Right ventricle myocardium superior (tissue), 1 donor: ENCODE measurements at regions not wholly inside any gene's neighbourhood (a gene's known extent, or its start where the extent isn't known, plus 50 kb on each side); places are given as distances from the start of the nearest gene placed in this dataset.

Source experiments
- ATAC-seq: fragments of 200-7000 bp; cut with Tn5 transposase; one replicate; pipeline ENCODE4 v1.9.1; 2020; ENCODE audit warnings: mild to moderate bottlenecking; ENCODE audit not compliant: poor library complexity
- DNase-seq: peaks from one replicate; pipeline ENCODE4 v3.0.0-alpha.2; 2020
- intact Hi-C: fragments of 100-400 bp; cut with DNase I; formaldehyde crosslinking; loops from one replicate; pipeline ENCODE4 v1.11.2; 2022
- donor health status: DM: no; HTN: yes; CAD: no; lungs with severe emphysema.

- no peak for ATAC-seq
- intact Hi-C loops, result no loop called here
- no peak for DNase-seq
Observed at GRCh38 chr4:45078201-45078600, 351.8 kb upstream of the GNPDA2 start.

GRCh38 chr4:45072981-45073380, 346.6 kb upstream of the GNPDA2 start:
- ATAC-seq (no peak), DNase-seq (no peak)
- intact Hi-C loops, result no loop called here

- intact Hi-C loops, result no loop called here
- DNase-seq (peak; percentile 24), ATAC-seq (no peak)
Observed at GRCh38 chr4:45064741-45065140, 338.4 kb upstream of the GNPDA2 start.

- DNase-seq (no peak), ATAC-seq (no peak)
- intact Hi-C loops, result no loop called here
Observed at GRCh38 chr4:45063696-45064095, 337.3 kb upstream of the GNPDA2 start.

GRCh38 chr4:45062935-45063545, 336.7 kb upstream of the GNPDA2 start:
- ATAC-seq, result no peak
- intact Hi-C loops, result no loop called here
- no peak for DNase-seq

GRCh38 chr4:45043911-45044310, 317.6 kb upstream of the GNPDA2 start:
- DNase-seq, result no peak
- no peak for ATAC-seq
- intact Hi-C loops, result no loop called here

- ATAC-seq (no peak), DNase-seq (no peak)
- intact Hi-C loops, result no loop called here
Observed at GRCh38 chr4:45036677-45037076, 310.3 kb upstream of the GNPDA2 start.

- intact Hi-C loops, result no loop called here
- ATAC-seq (peak; percentile 98), DNase-seq (peak; percentile 48)
Observed at GRCh38 chr4:45033676-45034419, 307.5 kb upstream of the GNPDA2 start.

GRCh38 chr4:45030059-45030458, 303.7 kb upstream of the GNPDA2 start:
- intact Hi-C loops, result no loop called here
- ATAC-seq (no peak), DNase-seq (no peak)

- DNase-seq, result no peak
- intact Hi-C loops, result no loop called here
Observed at GRCh38 chr4:45007508-45007907, 281.2 kb upstream of the GNPDA2 start.

GRCh38 chr4:45006078-45006477, 279.7 kb upstream of the GNPDA2 start:
- no peak for ATAC-seq
- no peak for DNase-seq
- intact Hi-C loops, result no loop called here

More at GRCh38 chr4:45007508-45007907, 281.2 kb upstream of the GNPDA2 start:
- peak; percentile 53 for ATAC-seq

- DNase-seq (no peak), ATAC-seq (no peak)
- intact Hi-C loops, result no loop called here
Observed at GRCh38 chr4:45004847-45005565, 278.6 kb upstream of the GNPDA2 start.

GRCh38 chr4:45004326-45004725, 278.0 kb upstream of the GNPDA2 start:
- intact Hi-C loops, result no loop called here
- DNase-seq, result no peak
- no peak for ATAC-seq

GRCh38 chr4:44996276-44996845, 270.0 kb upstream of the GNPDA2 start:
- intact Hi-C loops, result no loop called here
- no peak for ATAC-seq
- DNase-seq, result no peak

GRCh38 chr4:44988011-44988410, 261.7 kb upstream of the GNPDA2 start:
- intact Hi-C loops, result no loop called here
- ATAC-seq (no peak), DNase-seq (no peak)

GRCh38 chr4:44985938-44986337, 259.6 kb upstream of the GNPDA2 start:
- DNase-seq (no peak), ATAC-seq (no peak)
- intact Hi-C loops, result no loop called here

- intact Hi-C loops, result no loop called here
- ATAC-seq (no peak), DNase-seq (no peak)
Observed at GRCh38 chr4:44985152-44985551, 258.8 kb upstream of the GNPDA2 start.

GRCh38 chr4:44984083-44984482, 257.7 kb upstream of the GNPDA2 start:
- DNase-seq (no peak), ATAC-seq (no peak)
- intact Hi-C loops, result no loop called here

- intact Hi-C loops, result no loop called here
- ATAC-seq (no peak), DNase-seq (no peak)
Observed at GRCh38 chr4:44983083-44983482, 256.7 kb upstream of the GNPDA2 start.

- intact Hi-C loops, result no loop called here
- DNase-seq (no peak), ATAC-seq (no peak)
Observed at GRCh38 chr4:44978020-44978419, 251.7 kb upstream of the GNPDA2 start.
